Spleen (tissue), 7 donors: ENCODE measurements at regions not wholly inside any gene's neighbourhood (a gene's known extent, or its start where the extent isn't known, plus 50 kb on each side); places are given as distances from the start of the nearest gene placed in this dataset.

ENCODE experiments used
- POLR2A ChIP-seq, 3 donors: fragments of 450-650 bp; IDR thresholded peaks; one replicate each; pipeline ENCODE4 v1.5.1; 2017; ENCODE audit warnings: antibody characterized with exemption in 3 of 3, mild to moderate bottlenecking in 1 of 3
- POLR2AphosphoS5 ChIP-seq, 3 donors: sonication (generic); formaldehyde crosslinking; IDR thresholded peaks; one replicate each; pipeline ENCODE4 v1.5.1; 2017; ENCODE audit warnings: antibody characterized with exemption in 3 of 3
- TF ChIP-seq, protein P1 (sequence below), 11 experiments: fragments of 200-600 bp in 7 of 11; fragments of 450-650 bp in 4 of 11; sonication (generic) in 4 of 11; IDR thresholded peaks in 8 of 11; conservative IDR thresholded peaks in 3 of 11; 1 replicate in 7 of 11; 2 replicates in 4 of 11; pipeline versions ENCODE4 v1.4.0 to v1.8.0; 2016 to 2021; ENCODE audit warnings: antibody characterized with exemption in 11 of 11, inconsistent platforms in 4 of 11, mild to moderate bottlenecking in 1 of 11
- donor health status: DM: no; HTN: no; CAD: no; lungs with moderate emphysema.
- donor health status: DM: no; HTN: no; CAD: no.
- donor health status: DM: no; HTN: no; CAD: no.

DNA sequence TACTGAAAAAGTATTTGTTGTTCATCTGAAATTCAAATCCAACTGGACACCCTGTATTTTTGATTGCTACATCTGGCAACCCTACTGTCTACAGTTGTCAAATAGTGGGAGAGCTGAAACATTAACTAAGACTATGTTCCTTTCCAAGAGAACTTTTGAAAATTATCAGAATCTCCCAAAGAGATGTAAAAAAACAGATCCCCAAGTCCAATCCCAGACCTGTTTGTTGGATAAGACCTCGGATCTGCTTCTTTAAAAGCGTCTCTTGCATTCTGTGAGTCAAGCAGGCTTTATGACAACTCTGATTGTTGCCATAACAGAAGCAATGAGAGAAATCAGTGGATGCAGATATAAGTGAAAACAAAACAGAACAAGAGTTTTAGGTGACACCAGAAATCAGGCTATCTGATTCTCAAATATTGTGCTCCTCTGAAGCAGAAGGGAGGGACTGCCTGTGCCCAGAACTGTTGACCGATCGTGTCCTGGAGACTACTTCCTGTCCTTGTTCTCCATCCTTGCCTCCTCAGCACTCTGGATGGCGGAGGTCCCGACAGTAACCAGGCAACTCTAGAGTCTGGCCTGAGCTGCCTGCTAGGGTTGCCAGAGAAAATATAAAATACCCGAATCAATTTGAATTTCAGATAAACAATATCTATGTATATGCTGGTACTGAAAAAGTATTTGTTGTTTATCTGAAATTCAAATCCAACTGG lies 853.8 kb downstream of the MAFB start:
- TF ChIP-seq, protein P1, sequence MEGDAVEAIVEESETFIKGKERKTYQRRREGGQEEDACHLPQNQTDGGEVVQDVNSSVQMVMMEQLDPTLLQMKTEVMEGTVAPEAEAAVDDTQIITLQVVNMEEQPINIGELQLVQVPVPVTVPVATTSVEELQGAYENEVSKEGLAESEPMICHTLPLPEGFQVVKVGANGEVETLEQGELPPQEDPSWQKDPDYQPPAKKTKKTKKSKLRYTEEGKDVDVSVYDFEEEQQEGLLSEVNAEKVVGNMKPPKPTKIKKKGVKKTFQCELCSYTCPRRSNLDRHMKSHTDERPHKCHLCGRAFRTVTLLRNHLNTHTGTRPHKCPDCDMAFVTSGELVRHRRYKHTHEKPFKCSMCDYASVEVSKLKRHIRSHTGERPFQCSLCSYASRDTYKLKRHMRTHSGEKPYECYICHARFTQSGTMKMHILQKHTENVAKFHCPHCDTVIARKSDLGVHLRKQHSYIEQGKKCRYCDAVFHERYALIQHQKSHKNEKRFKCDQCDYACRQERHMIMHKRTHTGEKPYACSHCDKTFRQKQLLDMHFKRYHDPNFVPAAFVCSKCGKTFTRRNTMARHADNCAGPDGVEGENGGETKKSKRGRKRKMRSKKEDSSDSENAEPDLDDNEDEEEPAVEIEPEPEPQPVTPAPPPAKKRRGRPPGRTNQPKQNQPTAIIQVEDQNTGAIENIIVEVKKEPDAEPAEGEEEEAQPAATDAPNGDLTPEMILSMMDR (IDR thresholded peaks at IDR 0.05 in 8 of 11, conservative IDR thresholded peaks at IDR 0.05 in 3 of 11) = no peak
- no peak for TF ChIP-seq POLR2AphosphoS5 (IDR thresholded peaks at IDR 0.05)
- TF ChIP-seq POLR2A (IDR thresholded peaks at IDR 0.05) = no peak
